Skeletal muscle tissue (tissue), 3 donors: ENCODE measurements at regions not wholly inside any gene's neighbourhood (a gene's known extent, or its start where the extent isn't known, plus 50 kb on each side); places are given as distances from the start of the nearest gene placed in this dataset.

ENCODE experiments used
- H3K27ac ChIP-seq: one replicate; pipeline ENCODE4 v1.7.0; 2013; ENCODE audit warnings: mild to moderate bottlenecking, low read depth, low read length, inconsistent platforms
- H3K27me3 ChIP-seq, 3 donors: one replicate each; pipeline ENCODE4 v1.7.0; 2013; ENCODE audit warnings: low read length in 3 of 3; ENCODE audit not compliant: control insufficient read depth in 3 of 3, insufficient read depth in 3 of 3
- H3K36me3 ChIP-seq, 3 donors: one replicate each; pipeline ENCODE4 v1.7.0; 2013; ENCODE audit warnings: low read length in 3 of 3; ENCODE audit not compliant: control insufficient read depth in 3 of 3, insufficient read depth in 3 of 3
- H3K4me1 ChIP-seq, 3 donors: one replicate each; pipeline ENCODE4 v1.7.0; 2013; ENCODE audit warnings: low read length in 3 of 3, mild to moderate bottlenecking in 3 of 3; ENCODE audit not compliant: control insufficient read depth in 3 of 3, insufficient read depth in 3 of 3
- H3K4me3 ChIP-seq, 3 donors: one replicate each; pipeline ENCODE4 v1.7.0; 2013; ENCODE audit warnings: low read length in 3 of 3
- H3K9ac ChIP-seq, 3 donors: one replicate each; pipeline ENCODE4 v1.7.0; 2013; ENCODE audit warnings: low read length in 3 of 3, mild to moderate bottlenecking in 3 of 3, moderate library complexity in 2 of 3, low read depth in 1 of 3
- H3K9me3 ChIP-seq, 3 donors: one replicate each; pipeline ENCODE4 v1.7.0; 2013; ENCODE audit warnings: low read length in 3 of 3; ENCODE audit not compliant: control insufficient read depth in 3 of 3
- donor health status: Osteomylitis.

GRCh38 chr13:65468628-65469027 lies 1761.5 kb downstream of the PCDH9 start:
- no peak overlapping the region for H3K9ac ChIP-seq
- no peak overlapping the region for H3K4me3 ChIP-seq
- H3K27me3 ChIP-seq = no peaks in the 10 kb centered on the region
- H3K4me1 ChIP-seq = no peaks in the 10 kb centered on the region
- H3K36me3 ChIP-seq = no peaks in the 10 kb centered on the region
- H3K9me3 ChIP-seq = no peaks in the 10 kb centered on the region
- H3K27ac ChIP-seq = no peak overlapping the region

DNA sequence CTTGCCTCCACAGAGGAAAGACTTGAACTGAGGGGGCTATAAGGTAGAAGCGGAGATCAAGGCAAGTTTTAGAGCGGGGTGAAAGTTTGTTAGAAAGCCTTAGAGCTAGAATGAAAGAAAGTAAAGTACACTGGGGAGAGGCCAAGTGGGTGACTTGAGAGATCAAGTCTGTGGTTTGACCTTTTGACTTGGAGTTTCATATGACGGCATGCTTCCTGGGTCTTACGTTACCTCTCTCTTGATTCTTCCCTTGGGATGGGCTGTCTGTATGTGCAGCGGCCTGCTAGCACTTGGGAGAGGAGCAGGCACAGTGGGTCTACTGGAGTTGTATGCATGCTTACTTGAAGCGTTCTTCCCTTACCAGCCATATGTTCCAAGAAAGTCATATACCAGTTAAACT lies 1768.5 kb downstream of the PCDH9 start:
- Histone ChIP-seq H3K9ac (no peak overlapping the region), H3K27me3 (no peaks in the 10 kb centered on the region), H3K36me3 (no peaks in the 10 kb centered on the region), H3K9me3 (no peaks in the 10 kb centered on the region), H3K4me1 (no peaks in the 10 kb centered on the region), H3K27ac (no peak overlapping the region), H3K4me3 (no peak overlapping the region)

GRCh38 chr13:65460136-65460535 lies 1770.0 kb downstream of the PCDH9 start:
- Histone ChIP-seq H3K36me3 (no peaks in the 10 kb centered on the region), H3K9me3 (no peaks in the 10 kb centered on the region), H3K4me1 (no peaks in the 10 kb centered on the region), H3K4me3 (no peak overlapping the region), H3K27me3 (no peaks in the 10 kb centered on the region), H3K9ac (no peak overlapping the region), H3K27ac (no peak overlapping the region)

GRCh38 chr13:65456150-65456912 lies 1773.8 kb downstream of the PCDH9 start:
- H3K27ac ChIP-seq = no peak overlapping the region
- no peaks in the 10 kb centered on the region for H3K9me3 ChIP-seq
- H3K36me3 ChIP-seq = no peaks in the 10 kb centered on the region
- no peak overlapping the region for H3K4me3 ChIP-seq
- no peaks in the 10 kb centered on the region for H3K27me3 ChIP-seq
- no peak overlapping the region for H3K9ac ChIP-seq
- H3K4me1 ChIP-seq = no peaks in the 10 kb centered on the region

DNA sequence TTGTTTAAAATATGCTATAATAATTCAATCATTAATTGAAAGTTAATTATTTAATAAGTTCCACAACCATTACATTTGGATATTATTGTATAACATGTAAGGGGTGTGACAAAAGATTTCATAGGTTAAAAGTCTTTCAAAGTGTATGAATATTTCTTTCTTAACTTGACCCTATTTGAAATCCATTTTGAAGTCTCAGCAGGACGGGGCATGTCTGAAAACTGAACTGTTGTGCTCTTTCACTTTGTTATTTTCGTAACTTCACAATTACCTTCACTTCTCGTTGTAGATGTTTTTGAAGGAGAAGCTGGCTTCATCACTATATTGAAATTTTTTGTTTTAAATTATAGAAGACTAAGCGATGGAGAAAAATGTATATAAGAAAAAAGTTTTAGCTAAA lies 1775.7 kb downstream of the PCDH9 start:
- H3K4me1 ChIP-seq = no peaks in the 10 kb centered on the region
- H3K36me3 ChIP-seq = no peaks in the 10 kb centered on the region
- H3K27me3 ChIP-seq = no peaks in the 10 kb centered on the region
- no peaks in the 10 kb centered on the region for H3K9me3 ChIP-seq
- H3K27ac ChIP-seq = no peak overlapping the region
- no peak overlapping the region for H3K4me3 ChIP-seq
- no peak overlapping the region for H3K9ac ChIP-seq

- Histone ChIP-seq H3K27me3 (no peaks in the 10 kb centered on the region), H3K4me1 (no peaks in the 10 kb centered on the region), H3K36me3 (no peaks in the 10 kb centered on the region), H3K9ac (no peak overlapping the region), H3K9me3 (no peaks in the 10 kb centered on the region), H3K4me3 (no peak overlapping the region), H3K27ac (no peak overlapping the region)
Observed at GRCh38 chr13:65453982-65454381, 1776.2 kb downstream of the PCDH9 start.

- Histone ChIP-seq H3K4me3 (no peak overlapping the region), H3K36me3 (no peaks in the 10 kb centered on the region), H3K9me3 (peaks cover 0 to 3% (median 0%) of the 10 kb centered on the region in 3 donors), H3K9ac (no peak overlapping the region), H3K27me3 (no peaks in the 10 kb centered on the region), H3K4me1 (no peaks in the 10 kb centered on the region), H3K27ac (no peak overlapping the region)
Observed at GRCh38 chr13:65445340-65445739, 1784.8 kb downstream of the PCDH9 start.

DNA sequence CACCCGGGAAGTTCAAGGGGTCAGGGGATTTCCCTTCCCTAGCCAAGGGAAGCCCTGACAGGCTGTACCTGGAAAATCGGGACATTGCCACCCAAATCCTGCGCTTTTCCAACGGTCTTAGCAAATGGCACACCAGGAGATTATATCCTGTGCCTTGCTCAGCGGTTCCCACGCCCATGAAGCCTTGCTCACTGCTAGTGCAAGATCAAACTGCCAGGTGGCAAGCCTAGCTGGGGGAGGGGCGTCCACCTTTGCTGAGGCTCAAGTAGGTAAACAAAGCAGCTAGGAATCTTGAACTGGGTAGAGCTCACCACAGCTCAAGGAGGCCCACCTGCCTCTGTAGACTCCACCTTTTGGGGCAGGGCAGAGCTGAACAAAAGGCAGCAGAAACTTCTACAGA lies 1794.5 kb downstream of the PCDH9 start:
- Histone ChIP-seq H3K4me1 (no peaks in the 10 kb centered on the region), H3K4me3 (no peak overlapping the region), H3K27me3 (no peaks in the 10 kb centered on the region), H3K9me3 (no peaks in the 10 kb centered on the region), H3K9ac (no peak overlapping the region), H3K27ac (no peak overlapping the region), H3K36me3 (no peaks in the 10 kb centered on the region)

- Histone ChIP-seq H3K4me3 (no peak overlapping the region), H3K27ac (no peak overlapping the region), H3K9me3 (no peaks in the 10 kb centered on the region), H3K4me1 (no peaks in the 10 kb centered on the region), H3K36me3 (no peaks in the 10 kb centered on the region), H3K9ac (no peak overlapping the region), H3K27me3 (no peaks in the 10 kb centered on the region)
Observed at GRCh38 chr13:65417953-65418352, 1812.2 kb downstream of the PCDH9 start.

DNA sequence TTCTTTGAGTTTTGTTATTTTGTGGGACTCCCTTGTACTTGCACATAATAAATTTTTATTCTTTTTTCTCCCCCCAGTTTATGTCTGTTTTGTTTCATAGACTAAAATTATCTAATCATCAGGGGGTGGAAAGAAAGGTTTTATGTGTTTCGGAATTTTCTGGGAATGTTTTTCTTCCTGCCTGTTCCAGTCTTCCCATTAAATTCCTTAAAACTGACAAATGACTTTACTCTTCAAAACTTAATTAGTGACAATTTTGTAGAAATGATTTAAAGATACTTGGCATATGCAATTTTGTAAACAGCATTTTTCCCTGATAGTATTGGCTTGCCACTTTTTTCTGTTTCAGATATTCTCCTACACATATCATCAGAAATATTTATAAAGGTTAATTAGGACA lies 1813.4 kb downstream of the PCDH9 start:
- Histone ChIP-seq H3K4me1 (no peaks in the 10 kb centered on the region), H3K4me3 (no peak overlapping the region), H3K27ac (no peak overlapping the region), H3K9me3 (no peaks in the 10 kb centered on the region), H3K9ac (no peak overlapping the region), H3K27me3 (no peaks in the 10 kb centered on the region), H3K36me3 (no peaks in the 10 kb centered on the region)
